A172 (cell line): ENCODE measurements at regions not wholly inside any gene's neighbourhood (a gene's known extent, or its start where the extent isn't known, plus 50 kb on each side); places are given as distances from the start of the nearest gene placed in this dataset.
"Not testable (repeated sequence)": the region's sequence is repeated elsewhere in the genome, so short reads cannot be mapped to it uniquely, and the experiment has no call there.

Source experiments
- DNase-seq: peaks from one replicate; pipeline ENCODE4 v3.0.0-alpha.2; 2015; ENCODE audit warnings: low spot score

DNA sequence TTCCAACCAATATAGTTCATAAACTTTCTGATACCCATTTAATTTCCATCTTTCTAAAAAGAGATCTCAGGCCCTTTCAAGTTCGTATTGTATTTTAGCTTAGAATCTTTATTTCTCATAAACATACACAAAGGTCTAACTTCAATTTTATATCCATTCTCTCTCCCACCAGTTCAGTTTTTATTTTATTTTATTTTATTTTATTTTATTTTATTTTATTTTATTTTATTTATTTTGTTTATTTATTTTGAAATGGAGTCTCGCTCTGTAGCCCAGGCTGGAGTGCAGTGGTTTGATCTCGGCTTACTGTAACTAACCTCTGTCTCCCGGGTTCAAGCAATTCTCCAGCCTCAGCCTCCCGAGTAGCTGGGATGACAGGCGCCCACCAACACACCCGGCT, 552.8 kb downstream of the SLITRK5 start:
- no peak for DNase-seq

GRCh38 chr13:88235441-88235840, 564.3 kb downstream of the SLITRK5 start:
- DNase-seq: no peak

- DNase-seq: no peak
These were observed 575.1 kb downstream of the SLITRK5 start for GRCh38 chr13:88246239-88246638.

DNA sequence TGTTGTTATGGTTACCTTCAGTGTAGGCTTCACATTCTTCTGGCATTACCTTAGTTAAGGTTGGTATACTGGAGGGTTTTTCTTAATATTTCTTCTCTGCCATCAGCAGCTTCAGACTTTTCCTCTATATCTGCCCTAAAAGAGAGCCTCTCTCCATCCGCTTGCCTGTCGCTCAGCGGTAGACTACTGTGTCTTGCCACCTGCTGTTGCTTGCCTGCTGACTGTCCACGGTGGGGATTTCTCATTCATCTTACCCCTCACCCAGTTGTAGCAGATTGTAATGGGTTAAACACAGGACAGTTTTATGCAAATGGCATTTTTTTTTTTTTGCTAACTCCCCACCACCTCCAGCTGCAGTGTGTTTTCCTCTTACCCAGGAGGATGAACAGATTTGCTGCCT, 577.2 kb downstream of the SLITRK5 start:
- DNase-seq: no peak

- DNase-seq: no peak
These were observed 586.5 kb downstream of the SLITRK5 start for GRCh38 chr13:88257706-88258105.

GRCh38 chr13:88263808-88264207, 592.6 kb downstream of the SLITRK5 start:
- DNase-seq: no peak

DNA sequence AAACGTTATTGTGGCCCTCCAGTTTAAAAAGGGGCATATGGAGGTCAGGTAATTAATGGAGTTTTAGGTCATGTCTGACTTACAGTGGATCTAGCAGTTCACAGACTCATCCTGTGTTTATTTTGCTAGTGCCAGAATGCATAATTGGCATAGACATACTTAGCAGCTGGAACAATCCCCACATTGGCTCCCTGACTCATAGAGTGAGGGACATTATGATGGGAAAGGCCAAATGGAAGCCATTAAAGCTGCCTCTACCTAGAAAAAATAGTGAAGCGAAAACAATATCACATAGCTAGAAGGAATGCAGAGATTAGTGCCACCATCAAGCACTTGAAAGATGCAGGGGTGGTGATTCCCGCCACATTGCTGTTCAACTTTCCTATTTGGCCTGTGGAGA, 610.7 kb downstream of the SLITRK5 start:
- DNase-seq: no peak

DNA sequence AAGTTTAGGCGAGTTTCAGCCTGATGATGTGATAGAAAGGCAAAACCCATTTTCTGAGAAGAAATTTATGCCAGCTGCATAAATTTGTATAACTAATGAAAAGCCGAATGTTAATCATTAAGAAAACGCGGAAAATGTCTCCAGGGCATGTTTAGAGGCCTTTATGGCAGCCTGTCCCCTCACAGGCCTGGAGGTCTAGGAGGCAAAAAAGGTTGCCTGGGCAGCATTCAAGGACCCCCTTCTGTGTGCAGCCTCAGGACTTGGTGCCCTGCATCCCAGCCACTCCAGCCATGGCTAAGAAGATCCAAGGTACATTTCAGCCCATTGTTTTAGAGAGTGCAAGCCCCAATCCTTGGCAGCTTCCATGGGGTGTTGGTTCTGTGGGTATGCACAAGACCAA, 614.2 kb downstream of the SLITRK5 start:
- DNase-seq: no peak

DNA sequence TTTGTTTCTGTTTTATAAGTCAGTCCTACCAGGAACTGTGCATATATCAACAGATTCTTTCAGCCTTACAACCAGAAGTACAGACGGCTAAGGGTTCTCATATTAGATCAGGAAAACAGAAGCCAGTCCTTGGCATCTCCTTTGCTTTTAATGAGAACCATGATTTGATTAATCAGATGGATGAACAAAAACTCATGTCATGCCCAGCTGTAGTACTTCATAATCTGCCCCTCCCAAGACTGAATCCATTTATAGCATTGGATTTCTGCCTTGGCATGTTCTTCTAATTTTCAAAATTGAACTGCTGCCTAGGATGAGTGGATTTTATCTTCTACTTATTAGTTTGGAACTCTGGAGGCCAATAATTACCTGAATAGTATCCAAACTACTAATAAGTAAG, 617.2 kb downstream of the SLITRK5 start:
- no peak for DNase-seq

- DNase-seq: not testable (repeated sequence)
These were observed 620.6 kb downstream of the SLITRK5 start for GRCh38 chr13:88291731-88292130.

DNA sequence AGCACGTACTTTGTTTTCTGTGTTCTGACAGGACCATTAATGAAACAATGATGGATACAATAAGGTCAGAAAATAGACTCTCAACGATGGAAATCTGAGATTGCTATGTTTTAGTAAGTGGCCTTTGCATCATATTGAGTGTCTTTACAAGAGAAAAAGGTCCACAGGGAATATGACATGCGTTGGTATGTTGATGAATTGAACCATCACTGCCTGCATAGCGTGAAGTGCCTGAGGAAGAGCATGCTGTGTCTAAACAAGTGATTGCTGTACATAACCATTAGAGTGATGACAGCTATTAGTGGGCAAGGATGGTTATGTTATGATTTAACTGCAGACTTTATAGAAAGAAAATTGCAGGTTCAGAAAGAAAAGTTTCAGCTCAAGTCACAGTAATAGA, 623.2 kb downstream of the SLITRK5 start:
- no peak for DNase-seq

DNA sequence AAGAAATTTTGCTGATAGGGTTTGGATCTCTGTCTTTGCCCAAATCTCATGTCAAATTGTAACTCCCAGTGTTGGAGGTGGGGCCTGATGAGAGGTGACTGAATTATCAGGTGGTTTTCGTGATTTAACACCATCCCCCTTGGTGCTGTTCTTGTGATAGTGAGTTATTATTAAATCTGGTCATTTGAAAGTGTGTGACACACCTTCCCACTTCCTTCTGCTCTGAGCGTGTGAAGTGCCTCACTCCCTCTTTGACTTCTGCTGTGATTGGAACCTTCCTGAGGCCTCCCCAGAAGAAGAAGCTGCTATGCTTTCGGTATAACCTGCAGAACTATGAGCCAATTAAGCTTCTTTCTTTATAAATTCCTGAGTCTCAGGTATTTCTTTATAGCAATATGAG, 632.0 kb downstream of the SLITRK5 start:
- no peak for DNase-seq

DNA sequence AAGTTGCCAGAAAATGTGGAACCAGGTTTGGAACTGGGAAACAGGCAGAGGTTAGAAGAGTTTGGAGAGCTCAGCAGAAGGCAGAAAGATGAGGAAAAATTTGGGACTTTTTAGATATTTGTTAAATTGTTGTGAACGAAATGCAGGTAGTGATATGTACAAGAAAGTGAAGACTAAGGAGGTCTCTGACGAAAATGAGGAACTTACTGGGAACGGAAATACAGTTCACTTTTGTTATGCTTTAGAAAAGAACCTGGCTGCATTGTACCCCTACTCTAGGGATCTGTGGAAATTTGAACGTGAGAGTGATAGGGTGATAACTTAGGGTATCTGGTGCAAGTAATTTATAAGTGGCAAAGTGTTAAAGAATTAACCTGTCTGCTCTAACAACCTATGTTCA, 632.4 kb downstream of the SLITRK5 start:
- no peak for DNase-seq

- DNase-seq: no peak
These were observed 643.3 kb downstream of the SLITRK5 start for GRCh38 chr13:88314496-88314895.

GRCh38 chr13:88329066-88329465, 657.9 kb downstream of the SLITRK5 start:
- DNase-seq: no peak

- DNase-seq: peak; percentile 31
These were observed 668.1 kb downstream of the SLITRK5 start for GRCh38 chr13:88339271-88339741.

DNA sequence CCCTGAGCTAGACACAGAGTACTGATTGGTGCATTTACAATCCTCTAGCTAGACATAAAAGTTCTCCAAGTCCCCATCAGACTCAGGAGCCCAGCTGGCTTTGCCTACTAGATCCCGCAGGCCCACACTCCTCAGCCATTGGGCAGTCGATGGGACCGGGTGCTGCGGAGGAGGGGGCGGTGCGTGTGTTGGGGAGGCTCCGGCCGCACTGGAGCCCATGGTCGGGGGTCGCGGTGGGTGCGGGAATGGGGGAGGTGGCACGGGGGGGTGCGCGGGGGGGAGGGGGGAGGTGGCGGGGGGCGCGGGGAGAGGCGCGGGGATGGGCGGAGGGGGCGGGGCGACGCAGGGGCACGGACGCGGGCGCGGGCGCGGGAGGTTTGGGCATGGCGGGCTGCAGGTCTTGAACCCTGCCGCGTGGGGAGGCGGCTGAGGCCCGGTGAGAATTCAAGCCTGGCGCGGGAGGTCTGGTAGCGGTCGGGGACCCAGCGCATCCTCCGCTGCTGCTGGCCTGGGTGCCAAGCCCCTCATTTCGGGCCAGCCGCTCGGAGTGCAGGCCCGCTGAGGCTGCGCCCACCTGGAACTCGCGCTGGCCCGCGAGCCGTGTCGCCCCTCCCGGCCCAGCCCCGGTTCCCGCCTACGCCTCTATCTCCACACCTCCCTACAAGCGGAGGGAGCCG, 674.1 kb downstream of the SLITRK5 start:
- DNase-seq: no peak

- no peak for DNase-seq
These were observed 689.6 kb downstream of the SLITRK5 start for GRCh38 chr13:88360761-88361160.

DNA sequence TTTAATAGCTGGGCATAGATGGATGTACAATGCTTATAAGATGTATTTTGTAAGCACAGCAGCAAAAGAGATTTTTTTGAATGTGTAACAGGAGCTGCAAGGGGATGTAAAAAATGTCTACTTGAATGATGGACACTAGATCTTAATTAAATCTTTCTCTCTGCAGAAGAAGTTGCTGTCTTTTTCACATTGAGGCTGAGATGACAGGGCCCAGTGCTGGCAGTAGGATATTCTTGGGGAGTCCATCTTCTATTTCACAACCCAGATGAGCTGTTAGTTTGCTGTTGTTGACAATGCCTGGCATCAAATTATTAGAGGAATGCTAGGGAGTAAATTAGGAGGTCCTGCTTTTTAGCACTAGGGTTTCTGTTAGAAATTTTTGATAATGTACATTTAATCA, 698.7 kb downstream of the SLITRK5 start:
- DNase-seq: no peak

DNA sequence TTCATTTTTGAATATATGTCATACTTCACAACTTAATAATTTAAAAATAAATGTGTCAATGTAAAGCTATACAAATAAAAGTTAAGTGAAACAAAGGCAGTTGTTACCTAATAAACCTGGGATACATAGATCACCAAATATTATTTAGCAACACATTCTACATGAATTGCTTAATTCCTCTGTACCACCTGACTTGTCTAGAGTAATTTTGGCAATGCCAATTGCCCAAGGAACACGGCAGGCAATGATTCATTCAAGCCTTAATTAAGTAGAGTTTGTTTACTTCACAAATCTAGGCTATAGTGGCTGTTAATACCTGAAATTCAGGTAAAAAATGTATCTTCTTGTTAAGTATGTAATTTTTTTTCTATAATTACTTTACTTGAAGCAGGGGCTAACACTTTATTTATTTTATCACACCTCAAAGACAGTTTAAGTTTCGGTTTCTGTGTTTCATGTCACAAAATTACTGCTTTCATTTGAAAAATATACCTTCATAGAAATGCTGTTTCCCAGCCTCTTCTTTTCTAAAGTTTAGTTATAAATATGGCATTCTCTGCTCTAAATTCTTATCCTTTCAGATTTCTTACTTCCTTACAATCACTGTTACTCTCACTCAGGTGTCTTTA, 705.7 kb downstream of the SLITRK5 start:
- DNase-seq: no peak

GRCh38 chr13:88377852-88378251, 706.7 kb downstream of the SLITRK5 start:
- DNase-seq: no peak

DNA sequence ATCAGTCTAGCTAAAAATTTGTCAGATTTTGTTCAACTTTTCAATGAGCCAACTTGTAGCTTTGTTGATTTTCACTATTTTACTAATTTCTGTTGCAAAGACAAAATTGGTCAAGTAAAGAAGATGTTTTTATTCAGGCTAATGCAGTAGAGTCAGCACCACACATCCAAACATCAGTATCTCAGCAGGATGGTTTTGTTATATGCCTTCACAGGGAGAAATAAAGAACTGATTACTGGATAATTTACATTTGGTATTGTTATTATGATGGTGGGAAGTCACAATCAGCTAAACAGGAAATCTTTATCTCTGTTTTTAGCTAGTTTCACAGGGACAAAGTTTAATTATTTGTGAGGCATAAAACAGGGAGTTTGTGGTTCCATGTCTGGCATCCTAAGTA, 713.4 kb downstream of the SLITRK5 start:
- no peak for DNase-seq

DNA sequence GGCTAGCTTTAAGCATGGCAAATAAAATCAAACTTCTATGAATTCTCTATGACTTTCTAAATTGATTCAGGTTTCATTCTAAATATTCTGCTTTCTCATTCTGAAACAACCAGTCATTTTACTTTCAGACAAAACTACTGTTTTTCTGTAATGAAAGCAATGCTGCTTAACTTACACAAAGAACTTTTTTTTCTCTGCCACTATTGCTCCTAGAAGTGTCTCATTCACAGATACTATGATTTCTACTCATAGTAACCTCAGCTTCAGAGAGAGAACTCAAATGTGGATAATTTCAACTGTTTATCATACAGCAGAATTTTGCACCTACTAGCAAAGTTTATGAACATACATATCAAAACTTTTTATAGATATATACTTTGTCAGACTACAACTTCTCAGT, 724.6 kb downstream of the SLITRK5 start:
- DNase-seq: no peak

DNA sequence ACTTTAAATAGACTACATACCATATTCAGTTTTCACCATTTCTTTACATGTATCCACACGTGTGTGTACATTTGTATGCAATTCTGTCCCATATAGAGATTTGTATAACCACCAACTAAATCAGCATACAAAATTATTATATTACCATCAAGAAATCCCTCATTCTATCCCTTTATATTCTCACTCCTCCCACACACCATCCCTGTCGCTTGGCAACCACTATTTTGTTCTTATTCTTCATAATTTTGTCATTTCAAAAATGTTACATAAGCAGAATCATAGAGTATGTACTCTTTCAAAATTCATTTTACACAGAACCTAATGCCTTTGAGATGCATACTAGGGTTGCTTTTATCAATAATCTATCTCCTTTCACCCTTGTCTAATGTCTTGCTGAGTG, 740.5 kb downstream of the SLITRK5 start:
- no peak for DNase-seq
